H1 (cell line): ENCODE measurements at regions not wholly inside any gene's neighbourhood (a gene's known extent, or its start where the extent isn't known, plus 50 kb on each side); places are given as distances from the start of the nearest gene placed in this dataset.

Experiments
- CTCF ChIA-PET: fragments of 300-600 bp; sonication (Branson Sonifier 250); formaldehyde crosslinking; loops from one replicate; lab custom pipeline; 2021; ENCODE audit not compliant: partially characterized antibody; lab: Charles Lee
- POLR2A ChIA-PET: fragments of 300-600 bp; sonication (Branson Sonifier 250); formaldehyde crosslinking; loops from one replicate; lab custom pipeline; 2021; ENCODE audit warnings: inconsistent platforms; ENCODE audit not compliant: partially characterized antibody; lab: Charles Lee
- DNase-seq, 2 experiments: peaks; one replicate each; pipeline versions ENCODE4 v3.0.0 to v3.0.0-alpha.2; 2010 to 2022; ENCODE audit warnings: low spot score in 2 of 2, low read depth in 1 of 2, mixed read lengths in 1 of 2
- FAIRE-seq: peaks from 2 replicates; lab custom pipeline; 2011; peaks lifted over from hg19 to GRCh38; lab: Jason Lieb, UNC
- H2AFZ ChIP-seq: 2 replicates; pipeline ENCODE4 v1.8.1; 2012; ENCODE audit warnings: low read length, inconsistent platforms
- H2AK5ac ChIP-seq: 2 replicates; pipeline ENCODE4 v1.6.1; 2013; ENCODE audit warnings: low read depth, low read length
- H2BK120ac ChIP-seq: replicated peaks from 2 replicates; pipeline ENCODE3; 2013; ENCODE audit warnings: low read depth, low read length, inconsistent platforms
- H2BK12ac ChIP-seq: 2 replicates; pipeline ENCODE4 v1.6.1; 2013; ENCODE audit warnings: low read depth, low read length
- H2BK15ac ChIP-seq: 2 replicates; pipeline ENCODE4 v1.6.1; 2013; ENCODE audit warnings: low read length
- H2BK20ac ChIP-seq: 2 replicates; pipeline ENCODE4 v1.6.1; 2013; ENCODE audit warnings: low read length
- H2BK5ac ChIP-seq: 2 replicates; pipeline ENCODE4 v1.6.1; 2013; ENCODE audit warnings: low read depth, low read length
- H3K14ac ChIP-seq: 2 replicates; pipeline ENCODE4 v1.6.1; 2013; ENCODE audit warnings: inconsistent platforms; ENCODE audit not compliant: insufficient read length
- H3K18ac ChIP-seq: 2 replicates; pipeline ENCODE4 v1.6.1; 2013; ENCODE audit warnings: low read length; ENCODE audit errors: extremely low read depth
- H3K23ac ChIP-seq: 2 replicates; pipeline ENCODE4 v1.6.1; 2013; ENCODE audit warnings: inconsistent platforms; ENCODE audit not compliant: insufficient read length
- H3K23me2 ChIP-seq: 2 replicates; pipeline ENCODE4 v1.6.1; 2013; ENCODE audit warnings: low read depth, low read length
- H3K27ac ChIP-seq: 2 replicates; pipeline ENCODE4 v1.6.1; 2011; ENCODE audit warnings: low read depth, low read length, inconsistent platforms
- H3K27me3 ChIP-seq, 4 experiments: replicated peaks in 1 of 4; 1 replicate in 1 of 4; 2 replicates in 3 of 4; pipeline versions ENCODE4 v1.6.1 to v1.8.1; 2011 to 2013; ENCODE audit warnings: low read length in 3 of 4, mild to moderate bottlenecking in 3 of 4, inconsistent platforms in 2 of 4, mixed read lengths in 2 of 4, moderate library complexity in 1 of 4; ENCODE audit not compliant: control insufficient read depth in 3 of 4, insufficient read depth in 3 of 4; ENCODE audit errors: extremely low read depth in 1 of 4
- H3K36me3 ChIP-seq, 4 experiments: 2 replicates each; pipeline versions ENCODE4 v1.6.1 to v1.8.1; 2011 to 2013; ENCODE audit warnings: mild to moderate bottlenecking in 4 of 4, low read length in 3 of 4, moderate library complexity in 2 of 4, control low read depth in 1 of 4, inconsistent platforms in 1 of 4; ENCODE audit not compliant: insufficient read depth in 4 of 4, control insufficient read depth in 2 of 4
- H3K4ac ChIP-seq: replicated peaks from 2 replicates; pipeline ENCODE3; 2013; ENCODE audit warnings: low read length, low read depth, mixed read lengths, inconsistent platforms; ENCODE audit not compliant: insufficient read length
- H3K4me1 ChIP-seq, 4 experiments: replicated peaks in 1 of 4; 1 replicate in 1 of 4; 2 replicates in 3 of 4; pipeline versions ENCODE4 v1.6.1 to v1.8.1; 2011 to 2013; ENCODE audit warnings: low read length in 3 of 4, inconsistent platforms in 2 of 4, mixed read lengths in 1 of 4; ENCODE audit not compliant: insufficient read depth in 4 of 4, control insufficient read depth in 3 of 4
- H3K4me2 ChIP-seq, 2 experiments: 2 replicates each; pipeline versions ENCODE4 v1.6.1 to v1.8.1; 2011 to 2013; ENCODE audit warnings: low read depth in 2 of 2, low read length in 2 of 2, control low read depth in 1 of 2, inconsistent platforms in 1 of 2, mild to moderate bottlenecking in 1 of 2; ENCODE audit not compliant: insufficient read depth in 1 of 2
- H3K4me3 ChIP-seq, 4 experiments: fragments of 200-600, 300-600 bp in 1 of 4; sonication (generic), shearing (Covaris generic), sonication (Bioruptor Twin) in 1 of 4; 2 replicates each; pipeline versions ENCODE4 v1.5.1 to v1.8.1; 2011 to 2016; ENCODE audit warnings: low read length in 4 of 4, low read depth in 3 of 4, control low read depth in 2 of 4, inconsistent platforms in 2 of 4, mild to moderate bottlenecking in 2 of 4, mixed read lengths in 1 of 4, moderate library complexity in 1 of 4; ENCODE audit not compliant: insufficient read depth in 2 of 4; ENCODE audit errors: extremely low read depth in 1 of 4
- H3K56ac ChIP-seq: replicated peaks from 2 replicates; pipeline ENCODE3; 2013; ENCODE audit warnings: low read depth, mild to moderate bottlenecking, mixed read lengths, low read length, inconsistent platforms; ENCODE audit not compliant: insufficient read length
- H3K79me1 ChIP-seq: 2 replicates; pipeline ENCODE4 v1.6.1; 2013; ENCODE audit warnings: low read depth, low read length, control low read depth
- H3K79me2 ChIP-seq, 2 experiments: 2 replicates each; pipeline versions ENCODE4 v1.6.1 to v1.8.1; 2012 to 2013; ENCODE audit warnings: low read length in 2 of 2, mild to moderate bottlenecking in 2 of 2, inconsistent platforms in 1 of 2; ENCODE audit not compliant: insufficient read depth in 2 of 2, control insufficient read depth in 1 of 2
- H3K9ac ChIP-seq, 4 experiments: replicated peaks in 1 of 4; 1 replicate in 1 of 4; 2 replicates in 3 of 4; pipeline versions ENCODE4 v1.6.1 to v1.8.1; 2011 to 2013; ENCODE audit warnings: low read depth in 3 of 4, low read length in 3 of 4, control low read depth in 2 of 4, mild to moderate bottlenecking in 2 of 4, moderate library complexity in 2 of 4, inconsistent platforms in 1 of 4; ENCODE audit errors: extremely low read depth in 1 of 4
- H3K9me3 ChIP-seq, 2 experiments: 2 replicates each; pipeline versions ENCODE4 v1.6.1 to v1.8.1; 2012 to 2013; ENCODE audit warnings: mild to moderate bottlenecking in 2 of 2, moderate library complexity in 2 of 2, control low read depth in 1 of 2, inconsistent platforms in 1 of 2, low read depth in 1 of 2, low read length in 1 of 2, mixed read lengths in 1 of 2; ENCODE audit not compliant: insufficient read depth in 2 of 2
- H4K20me1 ChIP-seq, 2 experiments: replicated peaks in 1 of 2; 2 replicates each; pipeline versions ENCODE3 to v1.8.1; 2011 to 2013; ENCODE audit warnings: inconsistent platforms in 2 of 2, low read length in 2 of 2, mild to moderate bottlenecking in 1 of 2; ENCODE audit not compliant: insufficient read depth in 2 of 2, control insufficient read depth in 1 of 2
- H4K5ac ChIP-seq: 2 replicates; pipeline ENCODE4 v1.6.1; 2013; ENCODE audit warnings: low read length, low read depth, mixed read lengths, inconsistent platforms; ENCODE audit not compliant: insufficient read length
- H4K8ac ChIP-seq: 2 replicates; pipeline ENCODE4 v1.8.0; 2013; ENCODE audit warnings: mild to moderate bottlenecking, moderate library complexity, low read length, inconsistent platforms; ENCODE audit not compliant: insufficient read depth; ENCODE audit errors: extremely low read depth
- H4K91ac ChIP-seq: replicated peaks from 2 replicates; pipeline ENCODE3; 2013; ENCODE audit warnings: low read length, mixed read lengths, inconsistent platforms; ENCODE audit not compliant: insufficient read length
- BRCA1 ChIP-seq: IDR thresholded peaks from 2 replicates; pipeline ENCODE4 v1.6.1; 2012; ENCODE audit warnings: low read depth, low read length, improper control_type of control experiment
- CBX5 ChIP-seq: fragments of 300-800, 300-1000 bp; sonication (generic); IDR thresholded peaks from 2 replicates; pipeline ENCODE4 v1.7.1; 2016; ENCODE audit warnings: antibody characterized with exemption, low read length, low read depth
- EGR1 ChIP-seq: IDR thresholded peaks from 2 replicates; pipeline ENCODE4 v1.6.1; 2011; ENCODE audit warnings: low read depth, low read length, borderline replicate concordance
- JUN ChIP-seq: IDR thresholded peaks from 2 replicates; pipeline ENCODE4 v1.6.1; 2011; ENCODE audit warnings: low read depth, mild to moderate bottlenecking, improper control_type of control experiment, low read length
- KDM1A ChIP-seq: fragments of 200-600, 300-600 bp; sonication (generic); IDR thresholded peaks from 2 replicates; pipeline ENCODE4 v1.7.1; 2016; ENCODE audit warnings: mild to moderate bottlenecking, low read length, borderline replicate concordance
- PHF8 ChIP-seq: fragments of 200-600 bp; sonication (generic); conservative IDR thresholded peaks from 2 replicates; pipeline ENCODE4 v1.7.1; 2012; ENCODE audit warnings: low read depth, mild to moderate bottlenecking, inconsistent platforms, low read length, moderate library complexity
- POLR2AphosphoS5 ChIP-seq: IDR thresholded peaks from 2 replicates; pipeline ENCODE4 v1.6.1; 2011; ENCODE audit warnings: low read depth, low read length
- RXRA ChIP-seq: IDR thresholded peaks from 2 replicates; pipeline ENCODE4 v1.6.1; 2011; ENCODE audit warnings: low read depth, mild to moderate bottlenecking, low read length, moderate library complexity; ENCODE audit not compliant: insufficient read depth
- SP4 ChIP-seq: IDR thresholded peaks from 2 replicates; pipeline ENCODE4 v1.6.1; 2012; ENCODE audit warnings: low read length, inconsistent platforms
- TAF7 ChIP-seq: optimal IDR thresholded peaks from 2 replicates; pipeline ENCODE3; 2011; ENCODE audit warnings: low read depth, mild to moderate bottlenecking, inconsistent platforms, low read length, moderate library complexity, borderline replicate concordance
- ZNF274 ChIP-seq: IDR thresholded peaks from 2 replicates; pipeline ENCODE4 v1.7.0; 2012; ENCODE audit warnings: low read length, borderline replicate concordance; ENCODE audit errors: extremely low read depth
- WGBS, 2 experiments: shearing (Covaris generic) in 1 of 2; methylation state at CpG; one replicate each; pipeline versions ENCODE4 v1.1.6 to v1.1.7; 2013 to 2015; ENCODE audit warnings: low lambda C conversion rate in 2 of 2, mixed read lengths in 2 of 2, inconsistent platforms in 1 of 2, low coverage in 1 of 2, missing lambda C conversion rate in 1 of 2; ENCODE audit not compliant: insufficient replicate concordance in 2 of 2, insufficient coverage in 1 of 2, insufficient read length in 1 of 2; ENCODE audit errors: extremely low coverage in 1 of 2, missing lambda C conversion rate in 1 of 2; 5-methylcytosine and 5-hydroxymethylcytosine counted together
- TF ChIP-seq, protein P1 (sequence below): IDR thresholded peaks from 2 replicates; pipeline ENCODE4 v1.6.1; 2011; ENCODE audit warnings: low read depth, mild to moderate bottlenecking, low read length; ENCODE audit not compliant: insufficient read depth
- TF ChIP-seq, protein P2 (sequence below): IDR thresholded peaks from 2 replicates; pipeline ENCODE4 v1.6.1; 2012; ENCODE audit warnings: inconsistent platforms

DNA sequence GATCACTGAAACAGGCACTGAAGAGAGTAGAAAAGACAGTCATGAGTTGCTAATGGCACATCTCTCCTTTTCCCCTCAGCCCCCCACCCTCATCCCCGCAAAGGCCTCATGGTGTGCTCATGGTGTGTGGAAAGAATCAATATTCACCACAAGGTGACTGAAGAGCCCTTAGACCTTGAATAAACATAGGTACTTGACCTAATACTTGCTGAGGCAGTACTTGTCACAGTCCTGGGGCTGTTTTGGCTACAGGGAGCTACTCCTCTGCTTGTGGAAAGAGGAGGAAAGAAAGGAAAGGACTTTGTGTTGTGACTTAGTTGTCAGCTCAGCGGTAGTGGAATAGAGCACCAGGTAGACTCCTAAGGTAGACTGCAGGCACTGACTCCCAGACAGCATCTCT lies 537.8 kb upstream of the CCDC179 start:
- no peak overlapping the region for H3K56ac ChIP-seq
- no peak overlapping the region for H2BK20ac ChIP-seq
- H2BK12ac ChIP-seq = no peak overlapping the region
- no peak overlapping the region for H3K4me2 ChIP-seq
- ChIA-PET CTCF (no interaction called here), POLR2A (no interaction called here)
- no peaks in the 10 kb centered on the region for H3K4me1 ChIP-seq
- no peaks in the 10 kb centered on the region for H3K27me3 ChIP-seq
- H3K18ac ChIP-seq = no peak overlapping the region
- WGBS, 2 experiments = 96% methylated on average over 2 of the region's 2 CpGs; no CpG with 5 or more reads in 1 of the 2 experiments
- peak overlapping the region; percentile 70; the same call in 1 of the 2 replicates for H2AFZ ChIP-seq
- no peak overlapping the region for H3K27ac ChIP-seq
- H4K20me1 ChIP-seq = no peaks in the 10 kb centered on the region
- H3K36me3 ChIP-seq = no peaks in the 10 kb centered on the region; a peak in 1 of 8 replicates
- H2BK15ac ChIP-seq = no peak overlapping the region
- no peaks in the 10 kb centered on the region for H3K79me1 ChIP-seq
- no peak overlapping the region for H2BK5ac ChIP-seq
- H2AK5ac ChIP-seq = no peak overlapping the region
- no peak overlapping the region for H3K14ac ChIP-seq
- H3K79me2 ChIP-seq = no peaks in the 10 kb centered on the region
- no peak overlapping the region for H3K4me3 ChIP-seq
- no peak overlapping the region for H3K9ac ChIP-seq
- no peak overlapping the region for H3K23ac ChIP-seq
- peaks cover 0 to 5% of the 10 kb centered on the region in 2 experiments; a peak in 1 of 4 replicates for H3K9me3 ChIP-seq
- FAIRE-seq (no peak), DNase-seq (no peak)
- no peak overlapping the region for H2BK120ac ChIP-seq
- H3K4ac ChIP-seq = no peak overlapping the region
- H4K8ac ChIP-seq = no peak overlapping the region
- no peak overlapping the region for H4K91ac ChIP-seq
- TF ChIP-seq TAF7 (no peak), KDM1A (no peak), PHF8 (no peak), JUN (no peak), POLR2AphosphoS5 (no peak), CBX5 (no peak), BRCA1 (no peak), ZNF274 (no peak), SP4 (no peak), RXRA (no peak), EGR1 (no peak)
- TF ChIP-seq, protein P1, sequence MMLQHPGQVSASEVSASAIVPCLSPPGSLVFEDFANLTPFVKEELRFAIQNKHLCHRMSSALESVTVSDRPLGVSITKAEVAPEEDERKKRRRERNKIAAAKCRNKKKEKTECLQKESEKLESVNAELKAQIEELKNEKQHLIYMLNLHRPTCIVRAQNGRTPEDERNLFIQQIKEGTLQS = no peak
- TF ChIP-seq, protein P2, sequence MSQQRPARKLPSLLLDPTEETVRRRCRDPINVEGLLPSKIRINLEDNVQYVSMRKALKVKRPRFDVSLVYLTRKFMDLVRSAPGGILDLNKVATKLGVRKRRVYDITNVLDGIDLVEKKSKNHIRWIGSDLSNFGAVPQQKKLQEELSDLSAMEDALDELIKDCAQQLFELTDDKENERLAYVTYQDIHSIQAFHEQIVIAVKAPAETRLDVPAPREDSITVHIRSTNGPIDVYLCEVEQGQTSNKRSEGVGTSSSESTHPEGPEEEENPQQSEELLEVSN = no peak
- H4K5ac ChIP-seq = no peak overlapping the region
- no peaks in the 10 kb centered on the region for H3K23me2 ChIP-seq
